GM19468 (cell line): ENCODE measurements at regions not wholly inside any gene's neighbourhood (a gene's known extent, or its start where the extent isn't known, plus 50 kb on each side); places are given as distances from the start of the nearest gene placed in this dataset.

ENCODE experiments used
- ATAC-seq: cut with Tn5 transposase; IDR thresholded peaks from one replicate; pipeline ENCODE4 v1.9.1; 2021; ENCODE audit warnings: mild to moderate bottlenecking, moderate library complexity, moderate number of reproducible peaks; ENCODE audit not compliant: unreplicated experiment; ENCODE audit errors: extremely low read depth

GRCh38 chr10:121088524-121088923 is 237.4 kb downstream of the WDR11 start:
- no peak for ATAC-seq

- ATAC-seq: no peak
These were observed 238.3 kb downstream of the WDR11 start for GRCh38 chr10:121089434-121089833.

- no peak for ATAC-seq
These were observed 241.0 kb downstream of the WDR11 start for GRCh38 chr10:121091961-121092719.

- ATAC-seq: no peak
These were observed 241.5 kb downstream of the WDR11 start for GRCh38 chr10:121092720-121093095.

DNA sequence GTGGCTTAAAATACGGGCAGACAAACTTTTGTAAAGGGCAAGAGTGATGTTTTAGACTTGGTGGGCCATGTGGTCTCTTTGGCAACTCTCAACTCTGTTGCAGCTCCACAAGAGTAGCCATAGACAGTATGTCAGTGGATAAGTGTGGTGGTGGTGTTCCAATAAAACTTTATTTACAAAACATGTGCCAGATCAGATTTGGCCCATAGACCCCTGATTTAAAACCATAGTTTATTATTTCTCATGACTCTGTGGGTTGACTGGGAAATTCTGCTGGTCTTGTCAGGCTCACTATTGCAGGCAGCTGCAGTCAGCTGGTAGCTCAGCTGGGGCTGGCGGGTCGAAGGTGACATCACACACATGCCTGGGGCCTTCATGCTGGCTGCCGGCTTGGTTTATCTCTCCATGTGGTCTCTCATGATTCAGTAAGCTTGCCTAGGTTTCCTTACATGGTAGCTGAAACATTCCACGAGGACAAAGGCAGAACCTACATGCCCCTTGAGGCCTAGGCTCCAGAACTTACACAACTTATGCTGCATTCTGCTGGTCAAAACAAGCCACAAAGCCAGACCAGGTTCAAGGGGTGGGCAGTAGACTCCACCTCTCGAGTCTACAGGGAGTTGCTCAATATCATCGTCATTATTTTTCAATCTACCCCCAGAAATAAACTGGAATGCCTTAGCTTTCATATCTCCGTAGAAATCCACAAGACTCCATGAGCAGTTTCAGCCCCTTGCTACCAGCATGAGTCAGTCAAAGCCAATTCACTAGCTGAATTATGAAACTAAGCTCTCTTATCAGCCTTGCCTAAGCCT is 245.7 kb downstream of the WDR11 start:
- no peak for ATAC-seq

- ATAC-seq: no peak
These were observed 247.0 kb downstream of the WDR11 start for GRCh38 chr10:121098211-121098610.

GRCh38 chr10:121098751-121099150 is 247.6 kb downstream of the WDR11 start:
- no peak for ATAC-seq

DNA sequence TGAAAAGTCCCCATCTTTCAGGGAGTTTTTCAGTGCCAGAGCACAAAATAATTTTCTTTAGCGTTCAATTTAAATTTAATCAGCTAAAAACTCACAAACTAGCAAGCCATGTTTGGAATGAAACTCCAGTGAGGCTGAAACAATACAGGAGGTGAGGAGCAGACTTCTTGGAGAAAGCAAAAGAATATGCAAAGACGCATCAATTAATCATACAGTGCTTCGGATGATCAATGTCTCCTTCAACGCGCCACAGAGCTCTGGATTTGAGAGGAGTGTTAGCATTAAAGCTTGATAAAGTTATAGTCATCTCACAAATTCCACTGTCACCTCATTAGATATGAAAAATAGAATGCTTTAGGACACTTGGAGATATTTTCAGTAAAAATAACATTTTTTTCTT is 248.0 kb downstream of the WDR11 start:
- ATAC-seq: no peak

GRCh38 chr10:121099592-121099991 is 248.4 kb downstream of the WDR11 start:
- ATAC-seq: no peak

DNA sequence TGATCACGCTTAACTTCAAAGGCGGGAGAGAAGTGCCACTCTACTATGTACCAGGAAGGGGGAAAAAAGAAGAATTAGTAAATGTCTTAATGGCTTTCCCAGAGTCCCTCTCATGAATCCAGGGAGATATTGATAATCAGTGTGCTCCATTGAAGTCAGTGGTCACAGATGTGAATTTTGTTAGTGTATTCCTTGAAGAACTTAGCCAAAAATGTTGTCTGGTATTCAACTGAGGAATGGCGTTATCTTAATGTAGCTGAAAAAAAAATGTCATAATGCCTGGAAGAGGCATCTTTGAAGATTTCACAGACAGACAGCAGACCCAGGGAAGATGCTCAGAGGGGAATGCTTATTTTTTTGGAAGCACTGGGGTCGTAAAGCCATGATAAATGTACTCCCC is 250.4 kb downstream of the WDR11 start:
- ATAC-seq: no peak

GRCh38 chr10:121102706-121103105 is 251.5 kb downstream of the WDR11 start:
- ATAC-seq: no peak

GRCh38 chr10:121104476-121105111 is 253.4 kb downstream of the WDR11 start:
- no peak for ATAC-seq

DNA sequence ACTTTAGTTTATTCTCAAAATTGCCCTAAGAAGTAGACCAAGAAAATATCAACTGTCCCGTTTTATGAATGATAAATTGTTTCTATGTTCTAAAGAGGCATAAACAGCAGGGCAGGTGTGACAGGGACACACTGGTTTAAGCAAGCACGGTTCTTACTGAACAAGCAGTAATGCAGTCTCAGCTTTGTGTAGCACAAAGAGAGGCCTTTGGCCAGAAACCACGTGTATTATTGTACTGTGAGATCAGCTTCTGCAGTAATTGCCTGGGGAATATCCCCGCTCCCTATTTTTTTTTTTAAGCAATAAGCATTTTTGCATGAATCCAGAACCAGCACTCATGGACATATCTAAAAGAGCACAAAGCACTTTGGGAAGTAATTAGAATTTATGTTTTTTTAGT is 255.4 kb downstream of the WDR11 start:
- ATAC-seq: no peak

DNA sequence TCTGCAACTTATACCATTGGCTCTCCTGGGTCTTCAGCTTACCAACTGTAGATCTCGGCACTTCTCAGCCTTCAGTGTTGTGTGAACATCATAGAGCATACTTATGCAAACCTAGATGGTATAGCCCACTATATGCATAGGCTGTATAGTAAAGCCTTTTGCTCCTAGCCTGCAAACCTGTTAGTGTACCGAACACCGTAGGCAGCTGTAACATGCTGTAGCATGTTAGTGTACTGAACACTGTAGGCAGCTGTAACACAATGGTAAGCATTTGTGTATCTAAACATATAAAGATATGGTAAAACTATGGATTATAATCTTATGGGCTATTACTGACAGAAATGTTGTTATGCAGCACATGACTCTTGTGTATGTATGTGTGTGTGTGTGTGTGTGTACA is 256.9 kb downstream of the WDR11 start:
- no peak for ATAC-seq

- ATAC-seq: no peak
These were observed 259.2 kb downstream of the WDR11 start for GRCh38 chr10:121110369-121110768.

- no peak for ATAC-seq
These were observed 261.0 kb downstream of the WDR11 start for GRCh38 chr10:121112136-121112535.

GRCh38 chr10:121112579-121113384 is 261.6 kb downstream of the WDR11 start:
- ATAC-seq: no peak

GRCh38 chr10:121113385-121113696 is 262.2 kb downstream of the WDR11 start:
- no peak for ATAC-seq

DNA sequence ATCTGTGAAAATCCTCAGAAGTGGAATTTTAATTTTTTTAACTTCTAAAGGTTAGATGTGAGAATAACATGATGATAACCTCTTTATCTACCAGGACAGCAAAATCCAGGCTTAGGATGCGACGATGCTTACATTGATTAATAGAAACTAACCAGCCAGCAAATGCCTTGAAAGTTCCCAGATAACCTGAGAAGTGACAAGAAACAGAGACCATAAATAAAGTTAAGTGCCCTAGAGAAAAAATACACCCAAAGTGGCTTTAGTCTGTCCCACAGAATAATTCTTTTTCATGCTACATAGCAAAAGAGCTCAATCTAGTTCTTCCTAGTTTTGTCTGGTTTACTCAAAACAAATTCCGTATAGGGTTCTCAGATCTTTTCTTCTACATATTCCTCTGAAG is 262.7 kb downstream of the WDR11 start:
- ATAC-seq: no peak

GRCh38 chr10:121115154-121115553 is 264.0 kb downstream of the WDR11 start:
- ATAC-seq: no peak

- ATAC-seq: no peak
These were observed 270.3 kb downstream of the WDR11 start for GRCh38 chr10:121121462-121121861.
